ENCODE measurements at regions not wholly inside any gene's neighbourhood (a gene's known extent, or its start where the extent isn't known, plus 50 kb on each side); places are given as distances from the start of the nearest gene placed in this dataset.
A peak's percentile ranks its signal among the peaks of the same experiment; 100 is the strongest.
"Not testable (repeated sequence)": the region's sequence is repeated elsewhere in the genome, so short reads cannot be mapped to it uniquely, and the experiment has no call there.

DNA sequence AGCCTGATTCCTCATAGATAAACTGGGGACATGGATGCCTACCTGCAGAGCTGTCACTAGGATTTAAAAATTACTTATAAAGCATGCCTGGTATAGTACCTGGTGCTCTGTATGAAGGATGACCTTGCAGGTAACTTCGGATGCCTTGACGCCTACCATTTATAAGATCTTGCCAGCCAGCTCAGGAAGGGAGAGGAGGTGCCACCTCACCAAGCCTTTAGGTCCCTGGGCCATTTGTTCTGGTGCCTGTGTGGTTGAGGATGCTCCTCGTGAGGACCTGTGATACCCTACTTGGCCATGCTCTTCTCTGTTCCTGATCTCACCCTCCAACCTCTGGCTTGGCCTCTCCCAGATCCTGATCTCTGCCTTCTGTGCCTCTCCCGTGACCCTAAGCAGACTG is 85.2 kb downstream of the FDX1 start:
- DNase-seq (ENCODE audit: extremely low spot score, insufficient read length, low read depth) (no peak), FAIRE-seq (no peak)

GRCh38 chr11:110517381-110517780 is 87.6 kb downstream of the FDX1 start:
- FAIRE-seq; DNase-seq (ENCODE audit: extremely low spot score, insufficient read length, low read depth): not testable (repeated sequence)

DNA sequence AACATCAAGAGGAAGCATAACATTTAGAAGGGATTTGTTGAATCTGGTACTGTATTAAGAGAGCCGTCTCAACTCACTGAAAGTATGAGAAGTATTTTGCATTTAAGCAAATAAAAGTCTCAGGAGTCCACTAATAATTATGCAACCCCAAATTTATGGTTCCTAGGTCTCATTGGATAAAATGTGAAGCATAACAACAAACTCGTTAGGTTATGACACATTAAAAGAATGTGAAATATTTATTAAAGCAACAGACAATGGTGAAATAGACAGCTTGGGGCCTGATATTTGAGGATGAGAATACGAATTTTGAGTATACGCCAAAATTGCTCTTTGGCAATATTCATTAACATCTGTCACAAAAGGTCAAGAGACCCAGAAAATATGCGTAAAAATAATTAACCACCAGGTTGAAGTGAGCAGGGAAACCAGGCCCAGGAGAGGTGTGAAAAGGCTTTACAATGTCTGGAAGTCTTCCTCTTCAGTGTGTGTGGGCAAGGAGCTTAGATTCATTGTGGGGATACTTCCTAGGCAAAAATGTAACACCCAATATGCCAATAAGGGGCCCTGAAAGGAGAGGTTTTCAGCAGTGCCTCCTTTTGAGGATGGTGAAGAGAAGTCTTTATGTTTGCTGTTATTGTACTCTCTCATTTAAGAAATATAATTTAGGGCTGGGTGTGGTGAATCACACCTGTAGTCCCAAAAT is 89.2 kb downstream of the FDX1 start:
- no peak for DNase-seq (ENCODE audit: extremely low spot score, insufficient read length, low read depth)
- FAIRE-seq: no peak

GRCh38 chr11:110519796-110520195 is 90.0 kb downstream of the FDX1 start:
- DNase-seq (ENCODE audit: extremely low spot score, insufficient read length, low read depth) (no peak), FAIRE-seq (no peak)

DNA sequence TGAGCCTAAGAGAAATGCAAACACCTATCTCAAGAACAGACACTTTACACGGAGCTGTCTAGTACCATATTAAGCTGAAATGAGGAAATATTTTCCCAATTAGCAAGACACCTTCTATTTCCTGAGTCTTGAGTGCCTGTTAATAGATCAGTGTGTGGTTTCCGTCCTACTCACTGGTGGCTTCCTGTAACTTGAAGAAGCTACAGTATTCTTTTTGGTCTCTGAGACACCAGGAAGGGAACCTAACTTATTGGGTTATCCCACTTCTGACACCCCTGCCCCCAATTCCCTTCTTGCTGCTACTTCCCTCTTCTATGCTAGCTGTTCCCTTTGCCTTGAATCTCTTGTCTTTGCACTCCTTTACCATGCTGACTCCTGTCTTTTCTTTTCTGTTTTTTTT is 92.7 kb downstream of the FDX1 start:
- FAIRE-seq (no peak), DNase-seq (ENCODE audit: extremely low spot score, insufficient read length, low read depth) (no peak)

DNA sequence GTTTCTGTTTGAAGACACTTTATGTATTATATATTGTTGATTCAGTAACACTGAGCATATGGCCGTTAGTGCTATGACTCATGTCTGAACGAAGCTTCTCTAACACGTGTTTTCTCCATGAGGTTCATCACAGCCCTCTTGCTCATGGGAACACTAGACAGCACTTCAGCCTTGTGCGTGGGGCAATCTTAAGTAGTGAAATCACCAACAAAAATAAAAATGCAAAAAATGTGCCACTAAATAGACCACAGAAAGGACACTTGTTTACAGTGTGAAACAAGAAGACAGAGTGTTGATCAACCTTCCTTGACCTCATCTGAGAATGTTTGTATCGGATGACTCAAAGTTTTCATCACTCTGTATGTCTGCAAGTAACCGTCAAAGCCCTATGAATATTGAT is 94.5 kb downstream of the FDX1 start:
- FAIRE-seq (no peak), DNase-seq (ENCODE audit: extremely low spot score, insufficient read length, low read depth) (no peak)

GRCh38 chr11:110525883-110526282 is 96.1 kb downstream of the FDX1 start:
- FAIRE-seq: peak; percentile 84
- no peak for DNase-seq (ENCODE audit: extremely low spot score, insufficient read length, low read depth)

- no peak for FAIRE-seq
Observed at GRCh38 chr11:110526323-110526722, 96.6 kb downstream of the FDX1 start.

More at GRCh38 chr11:110526323-110526722, 96.6 kb downstream of the FDX1 start:
- no peak for DNase-seq (ENCODE audit: extremely low spot score, insufficient read length, low read depth)

Measured in GM18507 (cell line).